ENCODE measurements at regions not wholly inside any gene's neighbourhood (a gene's known extent, or its start where the extent isn't known, plus 50 kb on each side); places are given as distances from the start of the nearest gene placed in this dataset.

DNA sequence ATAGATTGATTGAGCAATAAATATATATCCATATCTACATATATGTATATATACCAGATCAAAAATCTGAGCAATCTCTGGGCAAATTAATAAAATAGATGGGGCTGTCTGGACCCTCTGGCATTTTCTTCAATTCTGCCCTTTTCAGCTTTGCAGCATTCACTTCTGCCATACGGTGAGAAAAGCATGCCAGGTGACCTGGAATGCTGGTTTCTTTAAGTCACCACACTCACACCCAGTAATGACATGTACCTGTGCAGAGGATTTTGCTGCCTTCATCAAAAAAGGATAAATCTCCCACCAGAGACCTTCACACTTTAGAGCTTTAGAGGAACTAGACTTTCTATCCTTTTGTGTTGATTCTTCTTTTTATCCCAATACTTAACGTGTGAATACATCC is 223.2 kb upstream of the NFIA start:
- Histone ChIP-seq H2BK20ac (ENCODE audit: low read length) (no peak overlapping the region), H3K18ac (ENCODE audit: extremely low read depth, low read length) (no peak overlapping the region), H2AFZ (ENCODE audit: low read length) (no peak overlapping the region; the same call in 1 of the 2 replicates), H3K4me2 (ENCODE audit: insufficient read depth in 1 of 2, low read depth in 2 of 2, low read length in 2 of 2) (no peak overlapping the region), H3K79me2 (ENCODE audit: control insufficient read depth in 1 of 2, insufficient read depth in 2 of 2, low read length in 2 of 2) (no peaks in the 10 kb centered on the region), H4K20me1 (replicated peaks in 1 of 2; ENCODE audit: control insufficient read depth in 1 of 2, insufficient read depth in 2 of 2, low read length in 2 of 2) (no peaks in the 10 kb centered on the region), H2BK5ac (ENCODE audit: low read depth, low read length) (no peak overlapping the region), H3K27ac (ENCODE audit: low read depth, low read length) (no peak overlapping the region), H2AK5ac (ENCODE audit: low read depth, low read length) (no peak overlapping the region), H3K23ac (ENCODE audit: insufficient read length) (no peak overlapping the region), H3K4me1 (replicated peaks in 1 of 4; ENCODE audit: control insufficient read depth in 3 of 4, insufficient read depth in 4 of 4, low read length in 3 of 4) (peaks cover 0 to 9% (median 4%) of the 10 kb centered on the region in 4 experiments; a peak in 1 of 7 replicates), H3K4me3 (ENCODE audit: extremely low read depth in 1 of 4, insufficient read depth in 2 of 4, low read depth in 3 of 4, low read length in 4 of 4) (no peak overlapping the region), H3K9ac (replicated peaks in 1 of 4; ENCODE audit: extremely low read depth in 1 of 4, low read depth in 3 of 4, low read length in 3 of 4) (peak overlapping the region in 1 of 4 experiments; percentile 34; a peak in 1 of 7 replicates), H4K91ac (replicated peaks; ENCODE audit: insufficient read length, low read length) (no peak overlapping the region), H2BK15ac (ENCODE audit: low read length) (no peak overlapping the region), H3K14ac (ENCODE audit: insufficient read length) (no peak overlapping the region), H3K27me3 (replicated peaks in 1 of 4; ENCODE audit: control insufficient read depth in 3 of 4, extremely low read depth in 1 of 4, insufficient read depth in 3 of 4, low read length in 3 of 4) (no peaks in the 10 kb centered on the region; a peak in 1 of 7 replicates), H2BK120ac (replicated peaks; ENCODE audit: low read depth, low read length) (no peak overlapping the region), H3K79me1 (ENCODE audit: low read depth, low read length) (no peaks in the 10 kb centered on the region), H3K4ac (replicated peaks; ENCODE audit: insufficient read length, low read depth, low read length) (no peak overlapping the region), H4K5ac (ENCODE audit: insufficient read length, low read depth, low read length) (no peak overlapping the region), H3K23me2 (ENCODE audit: low read depth, low read length) (no peaks in the 10 kb centered on the region), H3K56ac (replicated peaks; ENCODE audit: insufficient read length, low read depth, low read length) (no peak overlapping the region), H4K8ac (ENCODE audit: extremely low read depth, insufficient read depth, low read length) (no peak overlapping the region), H2BK12ac (ENCODE audit: low read depth, low read length) (no peak overlapping the region), H3K9me3 (ENCODE audit: insufficient read depth in 2 of 2, low read depth in 1 of 2, low read length in 1 of 2) (no peaks in the 10 kb centered on the region), H3K36me3 (ENCODE audit: control insufficient read depth in 2 of 4, insufficient read depth in 4 of 4, low read length in 3 of 4) (no peaks in the 10 kb centered on the region)
- POLR2A ChIA-PET (ENCODE audit: partially characterized antibody), result no interaction called here
- DNase-seq (ENCODE audit: low read depth in 1 of 2, low spot score in 2 of 2), result no peak
- CTCF ChIA-PET (ENCODE audit: partially characterized antibody), result interaction anchor here (0.9 to 3.2 kb wide), 3 partner anchors 10 to 29 kb away, joined by 3 to 23 read pairs (median 7); no protein-coding TSS in a partner anchor
- FAIRE-seq, result no peak
- no peak for TF ChIP-seq NRF1 (IDR thresholded peaks at IDR 0.05; ENCODE audit: low read depth, low read length)
- no peak for TF ChIP-seq SP1 (IDR thresholded peaks at IDR 0.05; ENCODE audit: low read depth, low read length)
- 81% methylated on average over 2 of the region's 2 CpGs; no CpG with 5 or more reads in 1 of the 2 experiments for WGBS, 2 experiments (ENCODE audit: extremely low coverage in 1 of 2, insufficient coverage in 1 of 2, insufficient read length in 1 of 2, insufficient replicate concordance in 2 of 2, low coverage in 1 of 2, low lambda C conversion rate in 2 of 2, missing lambda C conversion rate in 1 of 2)
